IPS DF 4.7 (cell line): ENCODE measurements at regions not wholly inside any gene's neighbourhood (a gene's known extent, or its start where the extent isn't known, plus 50 kb on each side); places are given as distances from the start of the nearest gene placed in this dataset.

Experiments used
- DNase-seq: peaks from one replicate; pipeline ENCODE4 v3.0.0-alpha.2; 2013; ENCODE audit warnings: low spot score; ENCODE audit errors: extremely low read depth

- no peak for DNase-seq
These were observed 272.0 kb upstream of the CXXC4 start for GRCh38 chr4:104766676-104767075.

- no peak for DNase-seq
These were observed 278.2 kb upstream of the CXXC4 start for GRCh38 chr4:104772849-104773248.

GRCh38 chr4:104795264-104795939 is 300.7 kb upstream of the CXXC4 start:
- no peak for DNase-seq

DNA sequence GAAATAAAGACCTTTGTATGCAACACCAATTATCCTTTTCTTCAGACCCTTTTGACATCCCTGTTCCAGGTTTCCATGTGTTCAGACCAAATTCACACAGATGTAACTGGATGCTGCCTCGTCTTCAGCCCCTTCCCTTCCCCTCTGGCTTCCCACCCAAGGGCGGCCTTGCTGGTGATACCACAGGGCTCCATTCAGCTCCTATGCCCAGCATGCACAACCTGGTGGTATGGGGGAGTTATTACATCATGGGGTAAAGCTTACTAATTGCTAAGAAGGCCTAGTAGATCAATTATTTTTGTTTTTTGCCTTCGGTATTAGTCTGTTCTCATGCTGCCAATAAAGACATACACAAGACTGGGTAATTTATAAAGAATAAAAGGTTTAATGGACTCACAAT is 317.0 kb upstream of the CXXC4 start:
- DNase-seq, result no peak

DNA sequence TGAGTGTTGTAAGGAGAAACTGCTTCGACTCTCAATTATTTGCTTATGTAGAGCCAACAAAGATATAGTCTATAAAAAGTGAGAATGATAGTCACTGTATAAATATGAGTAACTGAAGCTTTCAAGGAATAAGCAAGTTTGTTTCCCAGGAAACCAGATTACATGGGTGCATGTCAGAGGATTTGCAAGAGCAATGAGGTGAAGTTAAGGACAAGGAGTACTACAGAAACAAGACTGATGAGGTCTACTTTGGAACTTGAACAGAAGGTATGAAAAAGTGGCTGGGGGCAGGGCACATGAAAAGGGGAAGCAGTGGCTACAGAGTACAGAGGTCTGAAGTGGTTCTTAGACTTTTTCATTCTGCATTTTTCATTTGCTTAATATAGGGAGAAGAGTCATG is 321.0 kb upstream of the CXXC4 start:
- no peak for DNase-seq

GRCh38 chr4:104818579-104818978 is 323.9 kb upstream of the CXXC4 start:
- no peak for DNase-seq

- DNase-seq, result no peak
These were observed 320.5 kb upstream of the TET2 start for GRCh38 chr4:104826171-104826570.

- DNase-seq, result no peak
These were observed 316.9 kb upstream of the TET2 start for GRCh38 chr4:104829761-104830160.

GRCh38 chr4:104848597-104849225 is 298.0 kb upstream of the TET2 start:
- DNase-seq, result no peak

GRCh38 chr4:104859601-104860237 is 287.0 kb upstream of the TET2 start:
- no peak for DNase-seq

DNA sequence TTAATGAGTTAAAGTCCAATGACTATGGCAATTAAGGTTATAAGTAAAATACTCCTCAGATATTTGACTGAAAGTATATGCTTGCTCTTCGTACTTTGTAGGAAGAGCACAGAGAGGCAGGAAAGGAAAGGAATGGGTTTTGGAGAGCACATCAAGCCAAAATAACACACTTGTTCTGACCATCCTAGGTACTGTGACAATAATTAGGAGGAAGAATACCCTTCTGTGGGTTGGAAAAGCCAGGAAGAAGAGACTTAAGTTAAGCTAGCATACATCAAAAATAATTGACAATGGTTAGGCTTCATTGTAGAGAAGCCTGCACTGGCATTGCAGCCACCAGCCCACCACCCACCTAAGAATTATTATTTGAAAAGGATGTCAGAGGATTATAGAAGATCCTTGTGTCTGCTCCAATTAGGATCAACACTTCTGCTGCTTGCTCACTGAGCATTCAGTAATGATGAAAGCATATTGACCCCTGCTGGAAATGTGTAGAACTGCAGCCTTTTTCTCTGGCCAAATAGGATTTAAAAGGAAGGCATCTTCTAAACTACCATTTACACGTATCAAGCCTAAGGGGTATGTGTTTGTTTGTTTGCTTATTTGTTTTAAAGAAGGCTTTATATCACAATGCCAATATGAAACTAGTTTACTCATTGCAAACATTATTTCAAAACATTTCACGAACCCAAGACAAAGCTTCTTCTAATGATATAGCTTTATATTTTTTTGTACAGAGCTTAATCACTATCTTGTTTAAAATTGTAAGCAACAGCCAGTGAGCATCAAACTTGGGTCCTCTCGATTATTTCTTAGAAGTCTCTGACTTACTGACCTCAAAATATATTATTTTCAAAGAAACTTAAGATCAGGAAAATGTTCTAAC is 286.2 kb upstream of the TET2 start:
- DNase-seq, result peak; percentile 60

- no peak for DNase-seq
These were observed 279.9 kb upstream of the TET2 start for GRCh38 chr4:104866809-104867208.

DNA sequence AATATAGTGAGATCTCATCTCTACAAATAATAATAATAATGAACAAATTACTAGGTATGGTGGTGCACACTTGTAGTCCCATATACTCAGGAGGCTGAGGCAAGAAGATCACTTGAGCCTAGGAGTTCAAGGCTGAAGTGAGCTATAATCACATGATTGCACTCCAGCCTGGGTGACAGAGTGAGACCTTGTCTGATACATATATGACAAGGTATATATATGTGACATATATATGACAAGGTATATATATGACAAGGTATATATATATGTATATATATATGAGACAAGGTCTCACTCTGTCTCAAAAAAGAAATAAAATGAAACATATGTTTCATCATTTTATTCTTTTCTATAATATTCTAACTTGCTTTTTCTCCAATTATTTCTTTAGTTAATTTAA is 278.1 kb upstream of the TET2 start:
- DNase-seq, result no peak

DNA sequence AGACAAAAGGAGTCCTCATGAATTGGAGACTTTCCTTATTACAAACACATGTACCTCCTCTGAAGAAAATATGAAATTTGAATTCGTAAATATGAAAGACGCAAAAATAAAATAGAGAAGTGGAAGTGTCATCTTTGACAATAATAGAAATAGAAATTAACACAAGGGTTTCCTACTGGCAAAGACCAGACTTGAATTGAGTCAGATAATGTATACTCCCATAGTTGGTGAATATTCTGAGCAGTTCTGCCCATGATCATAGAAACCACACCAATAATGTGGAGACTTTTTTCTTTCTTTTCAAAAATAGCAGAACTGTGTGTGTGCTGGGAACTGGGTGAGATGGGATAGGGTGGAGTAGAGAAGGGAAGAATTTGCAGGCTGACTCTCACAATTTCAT is 277.7 kb upstream of the TET2 start:
- no peak for DNase-seq

DNA sequence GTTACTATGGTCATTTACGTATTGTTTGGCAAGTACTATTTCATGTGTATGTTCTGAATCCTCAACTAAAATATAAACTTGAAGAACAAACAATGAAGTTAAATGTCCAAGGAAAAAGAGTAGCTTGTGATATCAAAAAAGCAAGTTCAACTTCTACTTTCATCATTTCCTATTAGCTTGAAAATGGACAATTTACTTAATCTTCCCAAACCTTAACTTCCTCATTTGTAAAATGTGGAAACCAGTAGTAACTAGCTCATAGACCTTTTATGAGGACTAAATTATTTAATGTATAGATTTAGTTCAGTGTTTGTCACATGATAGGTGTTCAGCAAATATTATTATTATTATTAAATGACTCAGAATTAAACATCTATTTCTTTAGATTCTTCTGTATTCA is 276.8 kb upstream of the TET2 start:
- DNase-seq, result no peak

DNA sequence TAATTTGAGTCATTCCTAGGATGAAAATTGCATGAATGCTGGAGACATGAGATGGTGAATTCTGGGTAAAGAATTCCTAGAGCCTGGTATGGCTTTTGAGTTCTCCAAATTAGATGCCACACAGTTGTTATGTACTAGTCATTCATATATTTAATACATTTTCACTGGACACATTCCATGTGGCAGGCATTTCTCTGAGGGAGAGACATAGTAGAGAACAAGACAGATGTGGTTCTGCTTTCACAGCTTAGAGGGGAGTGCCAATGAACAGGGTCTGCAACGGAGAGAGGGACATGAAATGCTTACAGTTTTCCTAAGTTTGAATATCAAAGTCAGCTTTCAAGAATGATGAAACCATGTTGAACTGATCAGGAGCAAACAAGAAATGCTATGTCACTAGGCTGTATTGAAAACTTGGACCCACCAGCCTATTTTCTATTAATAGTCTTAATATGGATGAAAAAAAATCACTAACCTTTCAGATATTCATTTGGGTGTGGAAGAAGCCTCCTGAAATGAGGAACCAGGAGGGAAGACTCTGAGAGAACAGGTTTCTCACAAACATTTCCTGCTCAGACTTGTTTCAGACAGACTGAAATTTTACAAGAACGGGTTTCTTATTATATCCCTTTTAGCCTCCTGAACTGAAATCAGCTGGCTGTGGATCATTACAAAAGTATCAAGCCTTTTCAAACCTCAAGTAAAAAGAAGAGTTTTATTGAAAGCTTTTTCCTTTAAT is 276.0 kb upstream of the TET2 start:
- DNase-seq, result no peak

DNA sequence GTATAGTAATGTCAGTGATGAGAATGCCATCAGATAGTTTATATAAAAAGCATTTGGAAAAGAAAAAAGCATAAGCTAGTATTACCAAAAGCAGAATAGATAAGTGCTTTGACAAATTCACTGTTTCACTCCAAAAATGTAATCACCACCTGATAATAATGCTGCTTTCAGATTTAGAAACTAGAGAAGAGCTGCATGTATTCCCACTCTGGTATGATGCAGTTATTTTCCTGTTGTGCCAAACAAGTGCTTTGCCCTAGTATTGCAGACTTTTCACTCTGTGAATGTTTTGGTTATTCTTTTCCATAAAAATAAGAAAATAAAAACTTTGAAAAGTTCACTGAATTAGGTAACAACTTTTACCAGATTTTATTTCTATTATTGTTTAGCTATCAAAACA is 267.7 kb upstream of the TET2 start:
- DNase-seq, result no peak

- DNase-seq, result no peak
These were observed 267.3 kb upstream of the TET2 start for GRCh38 chr4:104879367-104879766.

- DNase-seq, result no peak
These were observed 266.8 kb upstream of the TET2 start for GRCh38 chr4:104879854-104880253.

DNA sequence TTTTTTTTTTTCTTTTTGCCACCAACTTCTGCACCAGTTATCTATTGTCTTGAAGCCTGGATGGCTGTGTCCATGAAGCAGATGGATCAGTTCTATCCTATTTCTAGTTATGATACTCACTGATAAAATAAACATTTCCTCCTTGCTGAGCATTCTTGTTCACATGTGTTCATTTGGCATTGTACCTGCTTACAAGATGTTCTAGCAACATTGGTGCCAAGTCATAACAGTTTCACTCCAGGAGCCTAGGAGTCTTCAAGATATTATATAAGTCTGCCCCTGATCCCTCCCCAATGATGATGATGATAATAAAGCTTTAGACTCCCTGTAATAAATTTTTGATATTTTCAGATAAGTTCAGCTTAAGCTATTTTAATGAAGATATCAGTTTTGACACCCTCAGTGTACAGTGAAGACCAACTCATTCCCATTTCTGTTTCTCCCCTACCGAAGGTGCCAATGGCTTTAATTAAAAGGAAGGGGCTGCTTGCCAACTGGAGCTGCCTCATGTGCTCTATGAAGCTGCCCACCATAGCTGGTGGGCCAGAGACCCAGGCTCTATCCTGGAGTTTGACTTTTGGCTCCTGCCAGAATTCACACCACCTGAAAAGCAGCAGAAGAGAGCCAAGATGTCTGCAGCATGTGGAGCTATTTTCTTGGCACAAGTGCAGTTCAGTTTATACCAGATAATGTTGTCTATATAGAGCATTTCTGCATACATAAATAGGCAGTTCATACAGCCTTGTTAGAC is 265.4 kb upstream of the TET2 start:
- DNase-seq, result no peak
